Cardiac muscle cell (in vitro differentiated cells and primary cell): ENCODE measurements at regions not wholly inside any gene's neighbourhood (a gene's known extent, or its start where the extent isn't known, plus 50 kb on each side); places are given as distances from the start of the nearest gene placed in this dataset.
"Not testable (repeated sequence)": the region's sequence is repeated elsewhere in the genome, so short reads cannot be mapped to it uniquely, and the experiment has no call there.

Experiments used
- DNase-seq, 2 donors: peaks; one replicate each; pipeline versions ENCODE4 v3.0.0 to v3.0.0-alpha.2; 2010 to 2017; ENCODE audit warnings: low read depth in 1 of 2, low spot score in 1 of 2
- H3K27ac ChIP-seq: fragments of 200-600 bp; sonication (generic); 2 replicates; pipeline ENCODE4 v1.5.1; 2016
- H3K27me3 ChIP-seq: fragments of 200-600 bp; sonication (generic); 2 replicates; pipeline ENCODE4 v1.6.0; 2016; ENCODE audit warnings: control low read depth
- H3K36me3 ChIP-seq: fragments of 200-600 bp; sonication (generic); 2 replicates; pipeline ENCODE4 v1.5.1; 2016; ENCODE audit warnings: control low read depth
- H3K4me1 ChIP-seq: fragments of 200-600 bp; sonication (generic); 2 replicates; pipeline ENCODE4 v1.8.1; 2017; ENCODE audit warnings: low read depth, mild to moderate bottlenecking, mixed run types
- H3K4me3 ChIP-seq: fragments of 200-600 bp; sonication (generic); 2 replicates; pipeline ENCODE4 v1.5.1; 2016; ENCODE audit warnings: mild to moderate bottlenecking
- H3K9me3 ChIP-seq: fragments of 200-600 bp; sonication (generic); 2 replicates; pipeline ENCODE4 v1.5.1; 2017; ENCODE audit warnings: low read depth, mild to moderate bottlenecking, control low read depth
- TF ChIP-seq, protein P1 (sequence below): IDR thresholded peaks from 2 replicates; pipeline ENCODE4 v1.5.1; 2012; ENCODE audit warnings: low read depth, mild to moderate bottlenecking, low read length

- H3K4me3 ChIP-seq: no peak overlapping the region
- H3K36me3 ChIP-seq: no peaks in the 10 kb centered on the region
- H3K27ac ChIP-seq: peak overlapping the region; percentile 85
- TF ChIP-seq, protein P1, sequence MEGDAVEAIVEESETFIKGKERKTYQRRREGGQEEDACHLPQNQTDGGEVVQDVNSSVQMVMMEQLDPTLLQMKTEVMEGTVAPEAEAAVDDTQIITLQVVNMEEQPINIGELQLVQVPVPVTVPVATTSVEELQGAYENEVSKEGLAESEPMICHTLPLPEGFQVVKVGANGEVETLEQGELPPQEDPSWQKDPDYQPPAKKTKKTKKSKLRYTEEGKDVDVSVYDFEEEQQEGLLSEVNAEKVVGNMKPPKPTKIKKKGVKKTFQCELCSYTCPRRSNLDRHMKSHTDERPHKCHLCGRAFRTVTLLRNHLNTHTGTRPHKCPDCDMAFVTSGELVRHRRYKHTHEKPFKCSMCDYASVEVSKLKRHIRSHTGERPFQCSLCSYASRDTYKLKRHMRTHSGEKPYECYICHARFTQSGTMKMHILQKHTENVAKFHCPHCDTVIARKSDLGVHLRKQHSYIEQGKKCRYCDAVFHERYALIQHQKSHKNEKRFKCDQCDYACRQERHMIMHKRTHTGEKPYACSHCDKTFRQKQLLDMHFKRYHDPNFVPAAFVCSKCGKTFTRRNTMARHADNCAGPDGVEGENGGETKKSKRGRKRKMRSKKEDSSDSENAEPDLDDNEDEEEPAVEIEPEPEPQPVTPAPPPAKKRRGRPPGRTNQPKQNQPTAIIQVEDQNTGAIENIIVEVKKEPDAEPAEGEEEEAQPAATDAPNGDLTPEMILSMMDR: no peak
- no peaks in the 10 kb centered on the region for H3K27me3 ChIP-seq
- peaks cover 53% of the 10 kb centered on the region for H3K4me1 ChIP-seq
- no peak for DNase-seq
- no peaks in the 10 kb centered on the region for H3K9me3 ChIP-seq
Measured at GRCh38 chr21:33968995-33969348, 53.4 kb upstream of the ATP5PO start.

- Histone ChIP-seq H3K36me3 (no peaks in the 10 kb centered on the region), H3K4me3 (no peak overlapping the region), H3K27ac (peak overlapping the region; percentile 85), H3K4me1 (peaks cover 50% of the 10 kb centered on the region), H3K27me3 (no peaks in the 10 kb centered on the region), H3K9me3 (no peaks in the 10 kb centered on the region)
- DNase-seq: peak; percentile 42 to 63
- TF ChIP-seq, protein P1: no peak
Measured at GRCh38 chr21:33968080-33968994, 52.7 kb upstream of the ATP5PO start.

DNA sequence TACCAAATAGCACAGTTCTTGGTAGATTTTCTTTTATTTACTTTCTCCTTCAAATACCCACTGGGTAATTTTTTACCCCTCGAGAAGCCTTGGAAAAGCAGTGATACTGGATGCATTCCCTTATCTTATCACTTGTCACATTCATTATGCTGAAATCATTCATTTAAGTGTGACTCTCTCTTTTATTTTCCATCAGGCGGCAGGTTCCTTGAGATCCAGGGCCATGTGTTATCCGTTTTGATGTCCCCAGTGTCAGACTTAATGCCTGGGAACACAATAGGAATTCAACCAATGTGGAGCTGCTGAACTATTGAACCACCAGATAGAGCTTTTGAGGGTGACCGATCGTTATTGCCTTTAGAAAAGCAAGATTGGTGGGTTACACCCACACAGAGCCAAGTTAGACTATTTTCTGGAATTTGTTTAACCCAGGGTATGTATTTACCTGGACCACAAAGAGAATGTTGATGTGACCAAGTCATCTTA lies 51.5 kb upstream of the ATP5PO start:
- peak in 1 of 2 donors; percentile 46 for DNase-seq
- H3K27ac ChIP-seq: peak overlapping the region; percentile 85

GRCh38 chr21:33966324-33966949 lies 50.8 kb upstream of the ATP5PO start:
- Histone ChIP-seq H3K27ac (peak overlapping the region; percentile 85), H3K27me3 (no peaks in the 10 kb centered on the region), H3K9me3 (no peaks in the 10 kb centered on the region), H3K4me1 (peaks cover 41% of the 10 kb centered on the region), H3K4me3 (no peak overlapping the region), H3K36me3 (no peaks in the 10 kb centered on the region)
- peak in 1 of 2 donors; percentile 26 for DNase-seq
- TF ChIP-seq, protein P1: no peak

More for the DNA sequence above, 51.5 kb upstream of the ATP5PO start:
- H3K9me3 ChIP-seq: no peaks in the 10 kb centered on the region
- H3K4me1 ChIP-seq: peaks cover 46% of the 10 kb centered on the region
- TF ChIP-seq, protein P1: no peak
- H3K36me3 ChIP-seq: no peaks in the 10 kb centered on the region
- H3K27me3 ChIP-seq: no peaks in the 10 kb centered on the region
- H3K4me3 ChIP-seq: no peak overlapping the region

GRCh38 chr21:33965662-33966061 lies 50.1 kb upstream of the ATP5PO start:
- DNase-seq, H3K36me3 ChIP-seq, H3K9me3 ChIP-seq, H3K27me3 ChIP-seq, H3K27ac ChIP-seq, H3K4me3 ChIP-seq: not testable (repeated sequence)
- H3K4me1 ChIP-seq: peaks cover 40% of the 10 kb centered on the region
